ENCODE measurements at regions not wholly inside any gene's neighbourhood (a gene's known extent, or its start where the extent isn't known, plus 50 kb on each side); places are given as distances from the start of the nearest gene placed in this dataset.

DNA sequence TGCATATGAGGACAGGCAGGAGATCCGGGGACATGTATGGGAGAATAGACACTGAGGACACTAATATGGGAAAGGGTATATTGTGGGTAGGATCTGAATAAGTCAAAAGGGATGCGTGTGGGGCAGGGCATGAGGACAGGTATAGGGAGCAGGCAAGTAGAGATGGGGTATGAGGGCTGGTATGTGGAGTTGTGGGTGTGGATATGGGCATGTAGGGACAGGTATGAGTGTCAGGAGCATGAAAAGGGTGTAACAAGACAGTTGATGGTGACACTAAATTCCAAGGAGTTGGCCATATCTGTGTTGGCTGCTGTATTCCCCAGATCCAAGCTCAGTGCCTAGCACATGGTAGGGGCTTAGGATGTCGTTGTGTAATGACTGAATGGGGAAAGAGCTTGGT is 84.4 kb upstream of the PAX2 start (continued):
- TF ChIP-seq CENPX (CRISPR knock-in tag; IDR thresholded peaks at IDR 0.05) (no peak), ZNF816 (CRISPR knock-in tag; IDR thresholded peaks at IDR 0.05; ENCODE audit: borderline replicate concordance) (no peak)
- TF ChIP-seq, protein P1, sequence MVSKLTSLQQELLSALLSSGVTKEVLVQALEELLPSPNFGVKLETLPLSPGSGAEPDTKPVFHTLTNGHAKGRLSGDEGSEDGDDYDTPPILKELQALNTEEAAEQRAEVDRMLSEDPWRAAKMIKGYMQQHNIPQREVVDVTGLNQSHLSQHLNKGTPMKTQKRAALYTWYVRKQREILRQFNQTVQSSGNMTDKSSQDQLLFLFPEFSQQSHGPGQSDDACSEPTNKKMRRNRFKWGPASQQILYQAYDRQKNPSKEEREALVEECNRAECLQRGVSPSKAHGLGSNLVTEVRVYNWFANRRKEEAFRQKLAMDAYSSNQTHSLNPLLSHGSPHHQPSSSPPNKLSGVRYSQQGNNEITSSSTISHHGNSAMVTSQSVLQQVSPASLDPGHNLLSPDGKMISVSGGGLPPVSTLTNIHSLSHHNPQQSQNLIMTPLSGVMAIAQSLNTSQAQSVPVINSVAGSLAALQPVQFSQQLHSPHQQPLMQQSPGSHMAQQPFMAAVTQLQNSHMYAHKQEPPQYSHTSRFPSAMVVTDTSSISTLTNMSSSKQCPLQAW (CRISPR knock-in tag; IDR thresholded peaks at IDR 0.05), result no peak

DNA sequence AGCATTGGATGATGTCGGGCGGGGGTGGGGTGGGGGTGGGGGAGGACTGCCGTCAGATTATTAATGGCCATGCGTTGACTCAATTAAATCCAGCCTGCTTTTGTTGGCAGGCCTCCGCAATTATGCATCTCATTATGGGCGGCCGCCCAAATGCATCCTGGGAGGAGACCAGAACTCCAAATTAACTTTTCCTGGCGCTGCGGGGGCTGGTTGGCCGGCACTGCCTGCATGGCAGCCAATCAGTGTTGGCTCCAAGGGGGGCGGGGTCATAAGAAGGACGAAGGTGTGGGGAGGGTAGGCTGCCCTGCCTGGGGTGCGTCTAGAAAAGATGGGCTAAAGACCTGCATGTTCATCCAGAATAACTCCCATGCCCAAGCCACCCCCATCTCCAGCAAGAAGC is 83.9 kb upstream of the PAX2 start:
- BruUV-seq (replicated peaks), result no TSS peak
- FAIRE-seq (no peak), ATAC-seq (no peak), DNase-seq (ENCODE audit: low spot score) (no peak)
- Histone ChIP-seq H3K4me3 (replicated peaks in 1 of 3; ENCODE audit: insufficient read depth in 1 of 3, low read depth in 2 of 3, low read length in 3 of 3) (no peak overlapping the region), H3K27ac (ENCODE audit: extremely low read length, insufficient read depth, low read length) (no peak overlapping the region), H4K20me1 (ENCODE audit: insufficient read depth, low read length) (no peaks in the 10 kb centered on the region), H3K9me3 (ENCODE audit: low read length) (no peaks in the 10 kb centered on the region), H3K27me3 (ENCODE audit: control insufficient read depth in 1 of 2, insufficient read depth in 2 of 2, low read length in 2 of 2) (peaks cover 1 to 53% of the 10 kb centered on the region in 2 experiments), H2AFZ (ENCODE audit: low read length) (no peak overlapping the region), H3K4me2 (ENCODE audit: low read depth, low read length) (no peak overlapping the region), H3K79me2 (ENCODE audit: insufficient read depth, low read length) (no peaks in the 10 kb centered on the region), H3K36me3 (replicated peaks in 1 of 2; ENCODE audit: control insufficient read depth in 1 of 2, insufficient read depth in 2 of 2, low read length in 2 of 2) (no peaks in the 10 kb centered on the region), H3K4me1 (ENCODE audit: insufficient read depth, low read length) (no peaks in the 10 kb centered on the region), H3K9ac (ENCODE audit: insufficient read depth, low read depth, low read length) (no peak overlapping the region)
- 32% methylated on average over 6 of the region's 13 CpGs for WGBS (ENCODE audit: low lambda C conversion rate)
- in situ Hi-C loops (cut with HindIII; ENCODE audit: extremely low pct_ligation_motif_present, low pct_unique_long_range_greater_than_20kb), result no loop called here
- intact Hi-C loops (cut with micrococcal nuclease; ENCODE audit: unreplicated experiment), result no loop called here
- POLR2A ChIA-PET, result no interaction called here
- CTCF ChIA-PET (ENCODE audit: low intra/inter-chr PET ratio, low total read pairs), result no interaction called here
- TF ChIP-seq ATAD3A (CRISPR knock-in tag; IDR thresholded peaks at IDR 0.05) (no peak), ZNF136 (CRISPR knock-in tag; IDR thresholded peaks at IDR 0.05; ENCODE audit: low read depth) (no peak), ZNF672 (CRISPR knock-in tag; IDR thresholded peaks at IDR 0.05) (no peak), MBD4 (IDR thresholded peaks at IDR 0.05; ENCODE audit: borderline replicate concordance, low read length) (no peak), ZNF766 (CRISPR knock-in tag; IDR thresholded peaks at IDR 0.05; ENCODE audit: borderline replicate concordance) (no peak), MIER3 (CRISPR knock-in tag; IDR thresholded peaks at IDR 0.05; ENCODE audit: borderline replicate concordance) (no peak), GFI1 (CRISPR knock-in tag; IDR thresholded peaks at IDR 0.05; ENCODE audit: borderline replicate concordance) (no peak), ZSCAN22 (CRISPR knock-in tag; IDR thresholded peaks at IDR 0.05) (no peak), ZC3H4 (CRISPR knock-in tag; IDR thresholded peaks at IDR 0.05; ENCODE audit: borderline replicate concordance) (no peak), ZNF558 (CRISPR knock-in tag; IDR thresholded peaks at IDR 0.05; ENCODE audit: borderline replicate concordance) (no peak), GPN1 (CRISPR knock-in tag; IDR thresholded peaks at IDR 0.05; ENCODE audit: borderline replicate concordance) (no peak), ZNF282 (IDR thresholded peaks at IDR 0.05; ENCODE audit: partially characterized antibody) (no peak)
- TF ChIP-seq, protein P2, sequence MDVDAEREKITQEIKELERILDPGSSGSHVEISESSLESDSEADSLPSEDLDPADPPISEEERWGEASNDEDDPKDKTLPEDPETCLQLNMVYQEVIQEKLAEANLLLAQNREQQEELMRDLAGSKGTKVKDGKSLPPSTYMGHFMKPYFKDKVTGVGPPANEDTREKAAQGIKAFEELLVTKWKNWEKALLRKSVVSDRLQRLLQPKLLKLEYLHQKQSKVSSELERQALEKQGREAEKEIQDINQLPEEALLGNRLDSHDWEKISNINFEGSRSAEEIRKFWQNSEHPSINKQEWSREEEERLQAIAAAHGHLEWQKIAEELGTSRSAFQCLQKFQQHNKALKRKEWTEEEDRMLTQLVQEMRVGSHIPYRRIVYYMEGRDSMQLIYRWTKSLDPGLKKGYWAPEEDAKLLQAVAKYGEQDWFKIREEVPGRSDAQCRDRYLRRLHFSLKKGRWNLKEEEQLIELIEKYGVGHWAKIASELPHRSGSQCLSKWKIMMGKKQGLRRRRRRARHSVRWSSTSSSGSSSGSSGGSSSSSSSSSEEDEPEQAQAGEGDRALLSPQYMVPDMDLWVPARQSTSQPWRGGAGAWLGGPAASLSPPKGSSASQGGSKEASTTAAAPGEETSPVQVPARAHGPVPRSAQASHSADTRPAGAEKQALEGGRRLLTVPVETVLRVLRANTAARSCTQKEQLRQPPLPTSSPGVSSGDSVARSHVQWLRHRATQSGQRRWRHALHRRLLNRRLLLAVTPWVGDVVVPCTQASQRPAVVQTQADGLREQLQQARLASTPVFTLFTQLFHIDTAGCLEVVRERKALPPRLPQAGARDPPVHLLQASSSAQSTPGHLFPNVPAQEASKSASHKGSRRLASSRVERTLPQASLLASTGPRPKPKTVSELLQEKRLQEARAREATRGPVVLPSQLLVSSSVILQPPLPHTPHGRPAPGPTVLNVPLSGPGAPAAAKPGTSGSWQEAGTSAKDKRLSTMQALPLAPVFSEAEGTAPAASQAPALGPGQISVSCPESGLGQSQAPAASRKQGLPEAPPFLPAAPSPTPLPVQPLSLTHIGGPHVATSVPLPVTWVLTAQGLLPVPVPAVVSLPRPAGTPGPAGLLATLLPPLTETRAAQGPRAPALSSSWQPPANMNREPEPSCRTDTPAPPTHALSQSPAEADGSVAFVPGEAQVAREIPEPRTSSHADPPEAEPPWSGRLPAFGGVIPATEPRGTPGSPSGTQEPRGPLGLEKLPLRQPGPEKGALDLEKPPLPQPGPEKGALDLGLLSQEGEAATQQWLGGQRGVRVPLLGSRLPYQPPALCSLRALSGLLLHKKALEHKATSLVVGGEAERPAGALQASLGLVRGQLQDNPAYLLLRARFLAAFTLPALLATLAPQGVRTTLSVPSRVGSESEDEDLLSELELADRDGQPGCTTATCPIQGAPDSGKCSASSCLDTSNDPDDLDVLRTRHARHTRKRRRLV (CRISPR knock-in tag; IDR thresholded peaks at IDR 0.05), result no peak
- TF ChIP-seq, protein P3, sequence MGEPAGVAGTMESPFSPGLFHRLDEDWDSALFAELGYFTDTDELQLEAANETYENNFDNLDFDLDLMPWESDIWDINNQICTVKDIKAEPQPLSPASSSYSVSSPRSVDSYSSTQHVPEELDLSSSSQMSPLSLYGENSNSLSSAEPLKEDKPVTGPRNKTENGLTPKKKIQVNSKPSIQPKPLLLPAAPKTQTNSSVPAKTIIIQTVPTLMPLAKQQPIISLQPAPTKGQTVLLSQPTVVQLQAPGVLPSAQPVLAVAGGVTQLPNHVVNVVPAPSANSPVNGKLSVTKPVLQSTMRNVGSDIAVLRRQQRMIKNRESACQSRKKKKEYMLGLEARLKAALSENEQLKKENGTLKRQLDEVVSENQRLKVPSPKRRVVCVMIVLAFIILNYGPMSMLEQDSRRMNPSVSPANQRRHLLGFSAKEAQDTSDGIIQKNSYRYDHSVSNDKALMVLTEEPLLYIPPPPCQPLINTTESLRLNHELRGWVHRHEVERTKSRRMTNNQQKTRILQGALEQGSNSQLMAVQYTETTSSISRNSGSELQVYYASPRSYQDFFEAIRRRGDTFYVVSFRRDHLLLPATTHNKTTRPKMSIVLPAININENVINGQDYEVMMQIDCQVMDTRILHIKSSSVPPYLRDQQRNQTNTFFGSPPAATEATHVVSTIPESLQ (CRISPR knock-in tag; conservative IDR thresholded peaks at IDR 0.05), result no peak

Data from HepG2 (cell line).